NB4 (cell line): ENCODE measurements at regions not wholly inside any gene's neighbourhood (a gene's known extent, or its start where the extent isn't known, plus 50 kb on each side); places are given as distances from the start of the nearest gene placed in this dataset.

ENCODE experiments used
- CTCF ChIP-seq: IDR thresholded peaks from one replicate; pipeline ENCODE4 v1.5.1; 2012; ENCODE audit warnings: low read depth, low read length
- POLR2A ChIP-seq: IDR thresholded peaks from 2 replicates; pipeline ENCODE4 v1.6.1; 2011; ENCODE audit warnings: mild to moderate bottlenecking; ENCODE audit not compliant: insufficient read length; ENCODE audit errors: extremely low read depth
- TF ChIP-seq, protein P1 (sequence below): IDR thresholded peaks from 2 replicates; pipeline ENCODE4 v1.6.1; 2011; ENCODE audit warnings: low read depth, low read length

DNA sequence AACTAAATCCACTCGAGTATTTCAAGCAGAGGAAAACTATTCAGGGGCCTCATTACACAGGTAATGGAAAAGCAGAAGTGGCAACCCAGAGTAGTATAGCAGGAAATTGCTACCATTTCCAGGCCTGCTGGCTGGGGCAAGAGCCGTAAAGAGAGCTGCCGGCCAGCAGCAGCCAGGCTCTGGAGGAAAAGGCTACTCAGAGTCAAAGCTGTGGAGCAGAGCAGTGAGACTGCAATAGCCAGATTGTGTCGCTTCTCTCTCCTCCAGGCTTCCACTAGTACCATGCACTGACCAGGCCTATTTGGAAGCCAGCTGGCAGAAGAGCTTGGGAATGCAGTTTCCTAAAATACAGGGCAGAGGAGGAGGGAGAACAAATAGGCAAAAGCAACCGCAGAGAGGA, 155.5 kb downstream of the OMA1 start:
- TF ChIP-seq CTCF (no peak), POLR2A (no peak)
- TF ChIP-seq, protein P1, sequence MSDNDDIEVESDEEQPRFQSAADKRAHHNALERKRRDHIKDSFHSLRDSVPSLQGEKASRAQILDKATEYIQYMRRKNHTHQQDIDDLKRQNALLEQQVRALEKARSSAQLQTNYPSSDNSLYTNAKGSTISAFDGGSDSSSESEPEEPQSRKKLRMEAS, result no peak
